ENCODE measurements at regions not wholly inside any gene's neighbourhood (a gene's known extent, or its start where the extent isn't known, plus 50 kb on each side); places are given as distances from the start of the nearest gene placed in this dataset.

GRCh38 chr1:70706381-70707037 is 295.4 kb downstream of the CTH start:
- TF ChIP-seq CTCF (conservative IDR thresholded peaks at IDR 0.05; ENCODE audit: low read length): no peak
- TF ChIP-seq EZH2phosphoT487 (IDR thresholded peaks at IDR 0.05; ENCODE audit: borderline replicate concordance): no peak
